ENCODE measurements at regions not wholly inside any gene's neighbourhood (a gene's known extent, or its start where the extent isn't known, plus 50 kb on each side); places are given as distances from the start of the nearest gene placed in this dataset.

GRCh38 chr6:151705993-151706733, 101.3 kb upstream of the ESR1 start:
- Histone ChIP-seq H3K4me1 (ENCODE audit: control insufficient read depth in 1 of 2, extremely low read depth in 1 of 2, insufficient read depth in 2 of 2, low read length in 2 of 2) (peaks cover 4 to 9% of the 10 kb centered on the region in 2 experiments), H3K9me3 (no peaks in the 10 kb centered on the region), H3K27ac (ENCODE audit: low read length) (no peak overlapping the region), H3K36me3 (ENCODE audit: control insufficient read depth in 2 of 2, extremely low read depth in 1 of 2, insufficient read depth in 1 of 2, low read length in 1 of 2) (no peaks in the 10 kb centered on the region), H3K4me3 (ENCODE audit: control insufficient read depth in 1 of 2, extremely low read depth in 1 of 2, low read length in 1 of 2) (no peak overlapping the region), H3K27me3 (replicated peaks in 1 of 2; ENCODE audit: control insufficient read depth in 2 of 2, extremely low read depth in 1 of 2, insufficient read depth in 2 of 2, low read length in 1 of 2) (no peaks in the 10 kb centered on the region)
- H3K4me1 Mint-ChIP-seq, result peaks cover 11 to 23% (median 20%) of the 10 kb centered on the region in 3 donors
- ChIA-PET CTCF (interaction anchor here (0.5 to 1.1 kb wide), 3 partner anchors 15 to 633 kb away, joined by 3 read pairs; no protein-coding TSS in a partner anchor), POLR2A (no interaction called here)
- no peaks in the 10 kb centered on the region for H3K27me3 Mint-ChIP-seq
- no peak overlapping the region for H3K27ac Mint-ChIP-seq
- no peaks in the 10 kb centered on the region for H3K9me3 Mint-ChIP-seq
- 100% methylated on average over 1 of the region's 6 CpGs for WGBS (ENCODE audit: insufficient coverage)
- ATAC-seq (replicated peaks in 1 of 4) (no peak), DNase-seq (no peak)
- peaks cover 9% of the 10 kb centered on the region for H3K36me3 Mint-ChIP-seq
- H3K4me3 Mint-ChIP-seq, result no peak overlapping the region

GRCh38 chr6:151709329-151709728, 98.2 kb upstream of the ESR1 start:
- H3K36me3 ChIP-seq (ENCODE audit: control insufficient read depth in 2 of 2, extremely low read depth in 1 of 2, insufficient read depth in 1 of 2, low read length in 1 of 2), result no peaks in the 10 kb centered on the region
- no peaks in the 10 kb centered on the region for H3K9me3 ChIP-seq
- ChIA-PET POLR2A (interaction anchor here in 1 of 2 donors (0.6 kb wide), 1 partner anchor 21 kb away, joined by 3 read pairs; no protein-coding TSS in a partner anchor), CTCF (no interaction called here)
- no peak overlapping the region for H3K27ac ChIP-seq (ENCODE audit: low read length)
- Mint-ChIP-seq H3K9me3 (peaks cover 0 to 22% (median 3%) of the 10 kb centered on the region in 3 donors), H3K27ac (no peak overlapping the region), H3K4me1 (no peaks in the 10 kb centered on the region), H3K36me3 (peaks cover 27% of the 10 kb centered on the region), H3K4me3 (no peak overlapping the region), H3K27me3 (no peaks in the 10 kb centered on the region)
- no peak for DNase-seq
- no peaks in the 10 kb centered on the region for H3K27me3 ChIP-seq (replicated peaks in 1 of 2; ENCODE audit: control insufficient read depth in 2 of 2, extremely low read depth in 1 of 2, insufficient read depth in 2 of 2, low read length in 1 of 2)
- peaks cover 0 to 2% of the 10 kb centered on the region in 2 experiments for H3K4me1 ChIP-seq (ENCODE audit: control insufficient read depth in 1 of 2, extremely low read depth in 1 of 2, insufficient read depth in 2 of 2, low read length in 2 of 2)
- no CpG with 5 or more reads among the region's 3 CpGs for WGBS (ENCODE audit: insufficient coverage)
- ATAC-seq (replicated peaks in 1 of 4), result no peak
- H3K4me3 ChIP-seq (ENCODE audit: control insufficient read depth in 1 of 2, extremely low read depth in 1 of 2, low read length in 1 of 2), result no peak overlapping the region

GRCh38 chr6:151716526-151716932, 91.0 kb upstream of the ESR1 start:
- Histone ChIP-seq H3K36me3 (ENCODE audit: control insufficient read depth in 2 of 2, extremely low read depth in 1 of 2, insufficient read depth in 1 of 2, low read length in 1 of 2) (no peaks in the 10 kb centered on the region), H3K9me3 (no peaks in the 10 kb centered on the region), H3K4me3 (ENCODE audit: control insufficient read depth in 1 of 2, extremely low read depth in 1 of 2, low read length in 1 of 2) (no peak overlapping the region), H3K27ac (ENCODE audit: low read length) (no peak overlapping the region), H3K4me1 (ENCODE audit: control insufficient read depth in 1 of 2, extremely low read depth in 1 of 2, insufficient read depth in 2 of 2, low read length in 2 of 2) (peaks cover 2 to 13% of the 10 kb centered on the region in 2 experiments), H3K27me3 (replicated peaks in 1 of 2; ENCODE audit: control insufficient read depth in 2 of 2, extremely low read depth in 1 of 2, insufficient read depth in 2 of 2, low read length in 1 of 2) (peaks cover 0 to 4% of the 10 kb centered on the region in 2 experiments)
- H3K27ac Mint-ChIP-seq, result peak overlapping the region; percentile 53 to 89
- peaks cover 3 to 32% (median 5%) of the 10 kb centered on the region in 3 donors for H3K9me3 Mint-ChIP-seq
- H3K4me3 Mint-ChIP-seq, result peak overlapping the region in 1 of 3 donors; percentile 43
- no peaks in the 10 kb centered on the region for H3K27me3 Mint-ChIP-seq
- ATAC-seq (replicated peaks in 1 of 4), result peak in 2 of 4 experiments; percentile 19 to 45
- H3K36me3 Mint-ChIP-seq, result peaks cover 29% of the 10 kb centered on the region
- POLR2A ChIA-PET, result no interaction called here
- H3K4me1 Mint-ChIP-seq, result peaks cover 5 to 19% (median 5%) of the 10 kb centered on the region in 3 donors
- peak in 20 of 35 experiments; percentile 1 to 34 (median 11) for DNase-seq
- CTCF ChIA-PET, result interaction anchor here (0.9 to 1.1 kb wide), 2 partner anchors 51 to 382 kb away, joined by 3 to 4 read pairs; no protein-coding TSS in a partner anchor
- WGBS (ENCODE audit: insufficient coverage), result 63% methylated on average over 4 of the region's 5 CpGs

- ATAC-seq (replicated peaks in 1 of 4), result no peak
- H3K4me3 Mint-ChIP-seq, result no peak overlapping the region
- no peaks in the 10 kb centered on the region for H3K27me3 Mint-ChIP-seq
- Histone ChIP-seq H3K27ac (ENCODE audit: low read length) (no peak overlapping the region), H3K9me3 (no peaks in the 10 kb centered on the region), H3K4me3 (ENCODE audit: control insufficient read depth in 1 of 2, extremely low read depth in 1 of 2, low read length in 1 of 2) (no peak overlapping the region), H3K27me3 (replicated peaks in 1 of 2; ENCODE audit: control insufficient read depth in 2 of 2, extremely low read depth in 1 of 2, insufficient read depth in 2 of 2, low read length in 1 of 2) (peaks cover 0 to 4% of the 10 kb centered on the region in 2 experiments), H3K4me1 (ENCODE audit: control insufficient read depth in 1 of 2, extremely low read depth in 1 of 2, insufficient read depth in 2 of 2, low read length in 2 of 2) (peaks cover 13 to 17% of the 10 kb centered on the region in 2 experiments), H3K36me3 (ENCODE audit: control insufficient read depth in 2 of 2, extremely low read depth in 1 of 2, insufficient read depth in 1 of 2, low read length in 1 of 2) (no peaks in the 10 kb centered on the region)
- no peak overlapping the region for H3K27ac Mint-ChIP-seq
- CTCF ChIA-PET, result interaction anchor here in 1 of 2 donors (0.6 kb wide), 1 partner anchor 270 kb away, joined by 3 read pairs; no protein-coding TSS in a partner anchor
- WGBS (ENCODE audit: insufficient coverage), result 55% methylated on average over 2 of the region's 5 CpGs
- H3K4me1 Mint-ChIP-seq, result peaks cover 8 to 34% (median 20%) of the 10 kb centered on the region in 3 donors
- H3K9me3 Mint-ChIP-seq, result peaks cover 0 to 13% (median 5%) of the 10 kb centered on the region in 3 donors
- POLR2A ChIA-PET, result no interaction called here
- DNase-seq, result no peak
- H3K36me3 Mint-ChIP-seq, result peaks cover 15% of the 10 kb centered on the region
Observed at GRCh38 chr6:151719070-151719469, 88.4 kb upstream of the ESR1 start.

- ChIA-PET POLR2A (no interaction called here), CTCF (no interaction called here)
- peaks cover 9 to 17% of the 10 kb centered on the region in 2 experiments for H3K4me1 ChIP-seq (ENCODE audit: control insufficient read depth in 1 of 2, extremely low read depth in 1 of 2, insufficient read depth in 2 of 2, low read length in 2 of 2)
- Mint-ChIP-seq H3K27ac (no peak overlapping the region), H3K4me3 (no peak overlapping the region), H3K9me3 (no peaks in the 10 kb centered on the region), H3K27me3 (no peaks in the 10 kb centered on the region), H3K4me1 (peaks cover 5 to 37% (median 30%) of the 10 kb centered on the region in 3 donors), H3K36me3 (peaks cover 3% of the 10 kb centered on the region)
- H3K27ac ChIP-seq (ENCODE audit: low read length), result no peak overlapping the region
- H3K36me3 ChIP-seq (ENCODE audit: control insufficient read depth in 2 of 2, extremely low read depth in 1 of 2, insufficient read depth in 1 of 2, low read length in 1 of 2), result no peaks in the 10 kb centered on the region
- 96% methylated on average over 2 of the region's 3 CpGs for WGBS (ENCODE audit: insufficient coverage)
- no peak overlapping the region for H3K4me3 ChIP-seq (ENCODE audit: control insufficient read depth in 1 of 2, extremely low read depth in 1 of 2, low read length in 1 of 2)
- no peak for DNase-seq
- no peaks in the 10 kb centered on the region for H3K9me3 ChIP-seq
- no peak for ATAC-seq (replicated peaks in 1 of 4)
- peaks cover 0 to 4% of the 10 kb centered on the region in 2 experiments for H3K27me3 ChIP-seq (replicated peaks in 1 of 2; ENCODE audit: control insufficient read depth in 2 of 2, extremely low read depth in 1 of 2, insufficient read depth in 2 of 2, low read length in 1 of 2)
Observed at GRCh38 chr6:151721146-151721545, 86.3 kb upstream of the ESR1 start.

- ChIA-PET CTCF (interaction anchor here in 1 of 2 donors (0.6 kb wide), 1 partner anchor 546 kb away, joined by 6 read pairs; no protein-coding TSS in a partner anchor), POLR2A (no interaction called here)
- Mint-ChIP-seq H3K27me3 (no peaks in the 10 kb centered on the region), H3K27ac (no peak overlapping the region), H3K4me1 (peaks cover 3 to 32% (median 30%) of the 10 kb centered on the region in 3 donors), H3K9me3 (no peaks in the 10 kb centered on the region), H3K4me3 (no peak overlapping the region), H3K36me3 (peaks cover 3% of the 10 kb centered on the region)
- no peaks in the 10 kb centered on the region for H3K9me3 ChIP-seq
- no peak overlapping the region for H3K4me3 ChIP-seq (ENCODE audit: control insufficient read depth in 1 of 2, extremely low read depth in 1 of 2, low read length in 1 of 2)
- DNase-seq (no peak), ATAC-seq (replicated peaks in 1 of 4) (no peak)
- H3K27ac ChIP-seq (ENCODE audit: low read length), result no peak overlapping the region
- H3K36me3 ChIP-seq (ENCODE audit: control insufficient read depth in 2 of 2, extremely low read depth in 1 of 2, insufficient read depth in 1 of 2, low read length in 1 of 2), result no peaks in the 10 kb centered on the region
- no CpG with 5 or more reads among the region's 1 CpG for WGBS (ENCODE audit: insufficient coverage)
- H3K27me3 ChIP-seq (replicated peaks in 1 of 2; ENCODE audit: control insufficient read depth in 2 of 2, extremely low read depth in 1 of 2, insufficient read depth in 2 of 2, low read length in 1 of 2), result no peaks in the 10 kb centered on the region
- H3K4me1 ChIP-seq (ENCODE audit: control insufficient read depth in 1 of 2, extremely low read depth in 1 of 2, insufficient read depth in 2 of 2, low read length in 2 of 2), result peaks cover 4 to 17% of the 10 kb centered on the region in 2 experiments
Observed at GRCh38 chr6:151721671-151722070, 85.8 kb upstream of the ESR1 start.

All from T-cell (primary cell).